GM21723 (cell line): ENCODE measurements at regions not wholly inside any gene's neighbourhood (a gene's known extent, or its start where the extent isn't known, plus 50 kb on each side); places are given as distances from the start of the nearest gene placed in this dataset.
A peak's percentile ranks its signal among the peaks of the same experiment; 100 is the strongest.
"Not testable (repeated sequence)": the region's sequence is repeated elsewhere in the genome, so short reads cannot be mapped to it uniquely, and the experiment has no call there.

Source experiments
- ATAC-seq: cut with Tn5 transposase; IDR thresholded peaks from one replicate; pipeline ENCODE4 v1.9.1; 2021; ENCODE audit warnings: mild to moderate bottlenecking, moderate library complexity; ENCODE audit not compliant: unreplicated experiment

DNA sequence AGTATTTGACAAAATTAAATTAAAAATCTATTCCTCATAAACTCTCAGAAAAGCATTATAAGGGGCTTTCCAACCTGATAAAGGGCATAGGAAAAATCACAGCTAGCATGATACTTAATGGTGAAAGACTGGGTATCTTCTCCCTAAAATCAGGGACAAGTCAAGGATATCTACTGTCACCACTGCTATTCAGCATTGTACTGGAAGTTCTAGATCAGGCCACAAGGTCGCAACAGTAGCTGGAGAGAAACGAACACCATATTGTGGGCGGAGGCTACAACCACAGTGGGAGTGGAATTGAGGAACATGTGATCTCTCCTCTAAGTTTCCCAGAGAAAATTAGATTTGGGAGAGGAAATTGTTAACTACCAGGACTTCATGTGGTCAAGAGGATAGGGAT, 70.0 kb upstream of the NAMPT start:
- no peak for ATAC-seq

DNA sequence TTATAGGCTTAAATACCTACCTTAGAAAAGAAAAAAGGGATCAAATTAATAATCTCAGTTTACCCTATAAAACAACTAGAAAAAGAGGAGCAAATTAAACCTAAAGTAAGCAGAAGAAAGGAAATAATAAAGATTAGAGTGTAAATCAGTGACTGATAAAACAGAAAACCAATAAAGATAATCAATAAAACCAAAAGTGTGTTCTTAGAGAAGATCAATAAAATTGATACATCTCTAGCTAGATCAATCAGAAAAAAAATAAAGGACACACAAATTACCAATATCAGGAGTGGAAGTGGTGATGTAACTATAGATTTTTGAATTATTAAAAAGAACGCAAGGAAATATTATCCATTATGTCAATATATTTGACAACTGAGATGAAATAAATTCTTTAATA, 69.2 kb upstream of the NAMPT start:
- ATAC-seq: no peak

DNA sequence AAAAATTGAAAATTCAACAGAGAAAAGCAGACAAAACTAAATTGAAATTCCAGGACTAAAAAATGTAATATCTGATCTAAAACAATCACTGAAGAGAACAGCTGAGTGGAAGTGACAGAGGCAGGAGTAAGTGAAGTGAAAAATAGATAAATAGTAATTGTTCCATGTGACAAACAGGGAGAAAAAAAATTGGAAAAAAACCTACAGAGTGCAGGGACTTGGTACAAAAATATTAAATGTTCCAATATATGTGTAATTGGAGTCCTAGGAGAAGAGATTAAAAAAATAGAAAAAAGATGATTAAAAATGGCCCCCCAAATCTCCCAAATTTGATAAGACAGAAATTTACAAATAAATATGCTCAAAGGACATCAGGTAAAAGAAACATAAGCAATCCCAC, 63.4 kb upstream of the NAMPT start:
- ATAC-seq: no peak

GRCh38 chr7:106347229-106347833, 62.5 kb upstream of the NAMPT start:
- peak; percentile 31 for ATAC-seq

DNA sequence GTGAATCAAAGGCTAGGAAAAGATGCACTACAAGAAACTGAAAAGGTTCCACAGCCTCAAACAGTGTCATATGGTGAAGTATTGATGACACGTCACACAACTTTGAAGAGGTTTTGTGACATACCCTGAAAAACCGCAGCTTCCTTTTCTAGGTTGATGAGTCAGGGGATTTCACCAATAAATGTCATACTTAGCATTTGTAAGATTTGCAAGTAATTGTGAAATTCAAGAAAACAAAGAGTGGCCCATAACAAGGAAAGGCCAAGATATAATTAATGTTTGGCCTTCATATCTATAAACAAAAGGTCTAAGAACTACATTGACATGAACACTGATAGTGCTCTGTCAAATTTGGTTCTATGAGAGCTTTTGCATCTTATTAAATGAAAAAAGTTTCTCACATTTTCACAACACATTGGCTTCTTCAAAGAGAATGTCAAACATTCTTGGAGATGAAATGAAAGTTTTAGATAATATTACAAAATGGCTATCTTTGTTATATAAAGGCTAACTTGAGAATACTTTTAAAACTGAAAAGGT, 62.0 kb upstream of the NAMPT start:
- ATAC-seq: peak; percentile 88

- ATAC-seq: no peak
These were observed 61.4 kb upstream of the NAMPT start for GRCh38 chr7:106346167-106346677.

GRCh38 chr7:106345421-106346166, 60.8 kb upstream of the NAMPT start:
- ATAC-seq: no peak

- no peak for ATAC-seq
These were observed 60.1 kb upstream of the NAMPT start for GRCh38 chr7:106344861-106345260.

- ATAC-seq: no peak
These were observed 59.4 kb upstream of the NAMPT start for GRCh38 chr7:106344211-106344610.

- ATAC-seq: not testable (repeated sequence)
These were observed 57.3 kb upstream of the NAMPT start for GRCh38 chr7:106342049-106342448.

GRCh38 chr7:106340247-106340596, 55.4 kb upstream of the NAMPT start:
- ATAC-seq: not testable (repeated sequence)

- no peak for ATAC-seq
These were observed 54.9 kb upstream of the NAMPT start for GRCh38 chr7:106339513-106340246.

- no peak for ATAC-seq
These were observed 53.0 kb upstream of the NAMPT start for GRCh38 chr7:106337754-106338153.

DNA sequence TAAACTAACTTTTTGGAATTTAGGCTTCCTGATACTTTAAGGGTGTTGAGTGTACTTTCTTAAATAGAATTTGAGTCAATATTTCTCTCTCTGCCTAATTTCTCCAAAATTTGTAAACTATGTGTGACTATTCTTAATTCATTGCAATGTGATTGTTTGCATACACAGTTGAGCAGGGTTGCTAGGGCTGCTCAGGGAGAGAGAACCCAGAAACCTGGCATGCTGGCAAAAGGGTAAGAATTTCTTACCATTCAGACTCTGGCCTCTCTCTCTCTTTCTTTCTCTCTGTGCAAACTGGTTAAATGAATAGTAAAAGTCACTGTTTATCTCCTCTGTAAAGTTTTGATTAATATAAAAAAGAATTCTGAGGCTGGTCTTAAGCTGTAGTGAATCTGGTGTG, 51.0 kb upstream of the NAMPT start:
- ATAC-seq: no peak
